AG04450 (cell line): ENCODE measurements at regions not wholly inside any gene's neighbourhood (a gene's known extent, or its start where the extent isn't known, plus 50 kb on each side); places are given as distances from the start of the nearest gene placed in this dataset.

Experiments used
- CTCF ChIA-PET: fragments of 300-600, 350-600 bp; formaldehyde crosslinking; extraction: SDS; loops from one replicate; lab custom pipeline; 2022; ENCODE audit warnings: antibody characterized with exemption, inconsistent platforms; lab: Charles Lee
- POLR2A ChIA-PET: fragments of 350-600 bp; formaldehyde crosslinking; extraction: SDS; loops from one replicate; lab custom pipeline; 2021; ENCODE audit warnings: antibody characterized with exemption, inconsistent platforms; lab: Yijun Ruan, JAX
- DNase-seq: peaks from one replicate; pipeline ENCODE4 v3.0.0-alpha.2; 2011; ENCODE audit warnings: low read depth, low spot score
- H3K27ac ChIP-seq: one replicate; pipeline ENCODE4 v1.5.1; 2012; ENCODE audit warnings: low read depth, low read length, control low read depth
- H3K27me3 ChIP-seq: one replicate; pipeline ENCODE4 v1.6.0; 2012; ENCODE audit warnings: low read length; ENCODE audit not compliant: control insufficient read depth, insufficient read depth
- H3K4me3 ChIP-seq: 2 replicates; pipeline ENCODE4 v1.5.1; 2011; ENCODE audit warnings: mild to moderate bottlenecking, low read depth, low read length, control low read depth
- H3K9me3 ChIP-seq: 2 replicates; pipeline ENCODE4 v1.5.1; 2012; ENCODE audit warnings: low read length; ENCODE audit not compliant: control insufficient read depth, insufficient read depth
- CTCF ChIP-seq: IDR thresholded peaks from 2 replicates; pipeline ENCODE4 v1.5.1; 2011; ENCODE audit warnings: low read depth, low read length, control low read depth, inconsistent platforms

DNA sequence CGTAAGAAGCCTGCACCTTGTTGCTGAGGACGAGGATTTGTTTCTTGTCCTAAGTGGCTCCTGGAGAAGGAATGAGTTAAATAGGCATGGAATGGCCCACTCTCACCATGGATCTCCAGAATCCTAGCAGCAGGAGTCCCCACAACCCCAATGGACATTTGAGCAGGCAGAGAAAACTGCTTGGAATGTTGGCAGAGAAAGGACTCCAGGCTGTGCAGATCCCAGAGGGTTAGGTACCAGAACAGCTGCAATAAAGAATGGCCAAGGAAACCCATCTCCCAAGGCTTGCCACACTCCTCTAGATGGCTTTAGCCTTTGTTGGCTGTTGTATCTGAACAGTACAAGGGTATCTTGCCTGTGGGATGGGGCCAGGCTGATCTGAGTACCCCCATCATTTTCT lies 1415.7 kb upstream of the ADGRB3 start:
- Histone ChIP-seq H3K27me3 (no peaks in the 10 kb centered on the region), H3K4me3 (no peak overlapping the region), H3K9me3 (no peaks in the 10 kb centered on the region; the same call in 1 of the 2 replicates), H3K27ac (no peak overlapping the region)
- POLR2A ChIA-PET, result no interaction called here
- CTCF ChIA-PET, result no interaction called here
- no peak for TF ChIP-seq CTCF
- no peak for DNase-seq

- POLR2A ChIA-PET, result no interaction called here
- Histone ChIP-seq H3K27ac (no peak overlapping the region), H3K9me3 (no peaks in the 10 kb centered on the region), H3K27me3 (no peaks in the 10 kb centered on the region), H3K4me3 (no peak overlapping the region)
- DNase-seq, result no peak
- TF ChIP-seq CTCF, result no peak
- CTCF ChIA-PET, result no interaction called here
Observed at GRCh38 chr6:67212584-67212983, 1422.5 kb upstream of the ADGRB3 start.

DNA sequence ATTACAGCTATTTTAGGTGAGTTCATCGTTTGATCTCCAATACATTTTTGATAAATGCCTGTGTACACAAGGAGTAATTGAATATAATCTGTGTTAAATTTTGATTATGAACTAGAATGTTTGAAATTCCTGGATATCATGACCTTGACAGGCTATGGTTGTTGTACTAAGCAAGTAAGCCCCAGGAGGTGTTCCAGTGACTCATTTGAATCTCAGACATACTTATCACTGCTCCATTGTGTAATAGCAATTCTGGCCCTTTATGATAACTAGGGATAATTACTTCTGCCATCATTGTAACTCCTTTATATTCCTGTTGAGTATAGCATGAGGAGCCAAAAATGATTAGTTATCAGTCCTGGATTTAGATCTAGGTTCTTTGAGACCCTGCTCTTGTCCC lies 1424.6 kb upstream of the ADGRB3 start:
- no peaks in the 10 kb centered on the region for H3K27me3 ChIP-seq
- TF ChIP-seq CTCF, result no peak
- POLR2A ChIA-PET, result no interaction called here
- no peak overlapping the region for H3K27ac ChIP-seq
- CTCF ChIA-PET, result no interaction called here
- H3K9me3 ChIP-seq, result no peaks in the 10 kb centered on the region
- DNase-seq, result no peak
- no peak overlapping the region for H3K4me3 ChIP-seq

- no peak for TF ChIP-seq CTCF
- H3K9me3 ChIP-seq, result peaks cover 20% of the 10 kb centered on the region
- ChIA-PET POLR2A (no interaction called here), CTCF (no interaction called here)
- no peak for DNase-seq
- no peaks in the 10 kb centered on the region for H3K27me3 ChIP-seq
- H3K27ac ChIP-seq, result no peak overlapping the region
- no peak overlapping the region for H3K4me3 ChIP-seq
Observed at GRCh38 chr6:67201563-67201962, 1433.5 kb upstream of the ADGRB3 start.

DNA sequence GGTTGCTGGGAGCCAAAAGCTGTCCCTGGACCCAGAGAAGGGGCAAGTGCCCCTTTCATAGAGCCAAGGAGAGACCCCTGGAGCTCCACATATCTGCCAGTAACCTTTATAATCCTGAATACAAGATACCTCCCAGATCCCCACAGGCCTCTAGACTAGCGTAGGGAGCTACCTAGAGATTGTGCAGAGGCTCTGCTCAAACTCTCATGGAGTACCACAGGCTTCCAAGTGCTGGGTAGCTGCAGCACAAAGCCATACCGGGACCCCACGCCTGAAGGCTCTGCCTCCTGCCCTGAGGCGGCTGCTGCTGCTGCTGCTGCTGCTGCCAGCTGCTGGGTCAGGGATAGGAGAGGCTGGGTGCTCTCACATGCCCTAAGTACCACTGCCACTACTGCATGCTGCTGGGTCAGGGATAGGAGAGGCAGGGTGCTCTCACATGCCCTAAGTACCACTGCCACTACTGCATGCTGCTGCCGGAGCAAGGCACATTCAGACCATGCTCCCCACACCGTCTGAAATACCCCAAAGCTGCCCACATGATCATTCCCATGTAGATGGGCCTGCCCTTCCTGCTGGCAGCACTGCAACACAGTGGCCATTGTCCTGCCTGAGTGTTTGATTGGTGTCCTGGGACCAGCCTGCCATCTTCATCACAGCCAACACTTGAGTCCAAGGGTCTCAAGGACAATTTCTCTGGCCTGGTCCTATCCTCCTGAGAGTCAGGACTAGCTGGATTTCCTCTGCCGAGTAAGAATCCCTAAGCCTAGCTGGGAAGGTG lies 1434.3 kb upstream of the ADGRB3 start:
- no peak for DNase-seq
- POLR2A ChIA-PET, result no interaction called here

More for the DNA sequence above, 1434.3 kb upstream of the ADGRB3 start:
- CTCF ChIA-PET, result no interaction called here
- Histone ChIP-seq H3K27ac (no peak overlapping the region), H3K9me3 (peaks cover 21% of the 10 kb centered on the region), H3K27me3 (no peaks in the 10 kb centered on the region), H3K4me3 (no peak overlapping the region)
- TF ChIP-seq CTCF, result no peak
